ENCODE measurements at regions not wholly inside any gene's neighbourhood (a gene's known extent, or its start where the extent isn't known, plus 50 kb on each side); places are given as distances from the start of the nearest gene placed in this dataset.
"Not testable (repeated sequence)": the region's sequence is repeated elsewhere in the genome, so short reads cannot be mapped to it uniquely, and the experiment has no call there.

DNA sequence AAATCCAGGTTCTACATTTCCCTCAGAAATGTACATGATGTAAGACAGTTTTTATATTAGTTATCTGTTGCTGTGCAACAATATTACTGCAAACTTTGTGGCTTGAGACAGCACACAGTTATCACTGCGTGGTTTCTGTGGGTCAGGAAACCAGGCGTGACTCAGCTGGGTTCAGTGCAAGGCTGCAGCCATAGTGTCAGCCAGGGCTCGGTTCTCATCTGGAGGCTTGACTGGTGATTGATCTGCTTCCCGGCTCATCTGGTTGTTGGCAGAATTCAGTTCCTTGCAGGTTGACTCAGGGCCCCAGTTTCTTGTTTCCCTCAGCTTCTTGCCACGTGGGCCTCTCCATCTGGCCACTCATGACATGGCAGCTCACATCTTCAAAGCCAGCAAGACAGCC is 146.8 kb upstream of the ROPN1B start:
- not testable (repeated sequence) for H3K27ac ChIP-seq (replicated peaks); H3K4me3 ChIP-seq (replicated peaks; ENCODE audit: insufficient read depth, low read length); H3K27me3 ChIP-seq (ENCODE audit: insufficient read depth, poor library complexity, severe bottlenecking)
- DNase-seq (ENCODE audit: low read depth in 1 of 2, low spot score in 1 of 2): peak; percentile 4

DNA sequence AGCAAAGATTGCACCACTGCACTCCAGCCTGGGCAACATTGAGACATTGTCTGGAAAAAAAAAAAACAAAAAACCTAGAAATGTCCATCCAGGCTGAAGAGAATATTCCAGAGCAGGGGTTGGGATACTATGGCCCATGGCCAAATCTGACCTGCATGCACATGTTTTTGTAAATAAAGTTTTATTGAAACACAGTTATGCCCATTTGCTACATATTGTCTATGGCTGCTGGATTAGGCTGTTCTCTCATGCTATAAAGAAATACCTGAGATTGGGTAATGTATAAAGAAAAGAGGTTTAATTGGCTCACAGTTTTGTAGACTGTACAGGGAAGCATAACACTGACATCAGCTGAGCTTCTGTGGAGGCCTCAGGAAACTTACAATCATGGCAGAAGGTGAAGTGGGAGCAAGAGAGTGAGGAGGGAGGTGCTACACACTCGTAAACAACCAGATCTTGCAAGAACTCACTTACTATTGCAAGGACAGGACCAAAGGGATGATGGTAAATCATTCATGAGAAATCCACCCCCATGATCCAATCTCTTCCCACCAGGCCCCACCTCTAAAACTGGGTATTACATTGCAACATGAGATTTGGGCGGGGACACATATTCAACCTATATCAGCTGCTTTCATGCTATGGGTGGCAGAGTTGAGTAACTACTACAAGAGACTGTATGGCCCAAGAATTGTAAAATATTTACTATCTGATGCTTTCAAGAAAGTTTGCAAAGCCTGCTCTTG is 137.8 kb upstream of the ROPN1B start:
- not testable (repeated sequence) for H3K27me3 ChIP-seq (ENCODE audit: insufficient read depth, poor library complexity, severe bottlenecking); H3K27ac ChIP-seq (replicated peaks); H3K4me3 ChIP-seq (replicated peaks; ENCODE audit: insufficient read depth, low read length); DNase-seq (ENCODE audit: low read depth in 1 of 2, low spot score in 1 of 2)

DNA sequence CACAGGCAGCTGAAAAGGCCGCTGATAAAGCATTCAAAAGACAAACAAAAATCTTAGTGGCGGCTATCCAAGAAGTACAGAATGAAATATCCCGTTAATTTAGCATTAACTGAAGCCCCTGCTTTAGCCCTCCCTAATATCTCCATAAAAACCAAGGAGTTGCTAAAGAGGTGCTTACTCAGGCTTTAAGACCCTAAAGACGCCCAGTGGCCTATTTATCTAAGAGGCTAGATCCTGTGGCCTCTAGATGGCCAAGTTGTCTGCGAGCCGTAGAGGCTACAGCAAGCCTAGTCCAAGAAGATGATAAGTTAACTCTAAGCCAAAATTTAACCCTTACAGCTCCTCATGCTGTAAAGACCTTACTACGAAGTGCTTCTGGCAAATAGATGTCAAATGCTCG is 133.4 kb upstream of the ROPN1B start:
- H3K27me3 ChIP-seq (ENCODE audit: insufficient read depth, poor library complexity, severe bottlenecking); H3K4me3 ChIP-seq (replicated peaks; ENCODE audit: insufficient read depth, low read length); DNase-seq (ENCODE audit: low read depth in 1 of 2, low spot score in 1 of 2); H3K27ac ChIP-seq (replicated peaks): not testable (repeated sequence)

DNA sequence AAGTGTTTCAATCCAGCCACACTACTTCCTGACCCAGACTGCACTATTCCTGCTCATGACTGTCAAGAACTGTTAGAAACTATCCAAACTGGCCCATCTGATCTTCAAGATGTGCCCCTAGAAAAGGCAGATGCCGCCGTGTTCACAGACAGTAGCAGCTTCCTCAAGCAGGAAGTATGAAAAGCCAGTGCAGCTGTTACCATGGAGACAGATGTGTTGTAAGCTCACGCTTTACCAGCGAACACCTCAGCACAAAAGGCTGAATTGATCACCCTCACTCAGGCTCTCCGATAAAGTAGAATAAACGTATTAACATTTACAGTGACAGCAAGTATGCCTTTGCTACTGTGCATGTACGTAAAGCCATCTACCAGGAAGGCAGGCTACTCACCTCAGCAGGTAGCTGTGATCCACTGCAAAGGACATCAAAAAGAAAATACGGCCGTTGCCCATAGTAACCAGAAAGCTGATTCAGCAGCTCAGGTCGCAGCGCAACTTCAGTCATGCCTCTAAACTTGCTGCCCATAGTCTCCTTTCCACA is 132.9 kb upstream of the ROPN1B start:
- peak; percentile 25 to 39 for DNase-seq (ENCODE audit: low read depth in 1 of 2, low spot score in 1 of 2)
- H3K4me3 ChIP-seq (replicated peaks; ENCODE audit: insufficient read depth, low read length); H3K27ac ChIP-seq (replicated peaks); H3K27me3 ChIP-seq (ENCODE audit: insufficient read depth, poor library complexity, severe bottlenecking): not testable (repeated sequence)

DNA sequence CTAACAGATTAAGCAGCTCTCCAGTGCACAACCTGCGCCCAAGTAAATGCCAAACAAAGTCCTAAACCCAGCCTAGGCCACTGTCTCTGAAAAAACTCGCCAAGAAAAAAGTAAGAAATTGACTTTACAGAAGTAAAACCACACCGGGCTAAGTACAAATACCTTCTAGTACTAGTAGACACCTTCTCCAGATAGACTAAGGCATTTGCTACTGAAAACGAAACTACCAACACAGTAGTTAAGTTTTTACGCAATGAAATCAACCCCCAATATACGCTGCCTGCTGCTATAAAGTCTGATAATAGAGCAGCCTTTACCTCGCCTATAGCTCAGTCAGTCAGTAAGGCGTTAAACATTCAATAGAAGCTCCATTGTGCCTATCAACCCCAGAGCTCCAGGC is 132.2 kb upstream of the ROPN1B start:
- not testable (repeated sequence) for DNase-seq (ENCODE audit: low read depth in 1 of 2, low spot score in 1 of 2); H3K27me3 ChIP-seq (ENCODE audit: insufficient read depth, poor library complexity, severe bottlenecking); H3K4me3 ChIP-seq (replicated peaks; ENCODE audit: insufficient read depth, low read length)

DNA sequence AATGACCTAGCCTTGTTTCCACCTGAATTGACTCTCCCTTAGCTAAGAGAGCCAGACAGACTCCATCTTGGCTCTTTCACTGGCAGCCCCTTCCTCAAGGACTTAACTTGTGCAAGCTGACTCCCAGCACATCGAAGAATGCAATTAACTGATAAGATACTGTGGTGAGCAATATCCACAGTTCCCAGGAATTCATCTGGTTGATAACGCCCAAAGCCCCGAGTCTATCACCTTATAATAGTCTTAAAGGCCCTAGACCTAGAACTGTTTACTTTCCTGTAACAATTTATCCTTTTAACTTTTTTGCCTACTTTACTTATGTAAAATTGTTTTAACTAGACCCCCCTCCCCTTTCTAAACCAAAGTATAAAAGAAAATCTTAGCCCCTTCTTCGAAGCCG is 130.1 kb upstream of the ROPN1B start:
- not testable (repeated sequence) for H3K27me3 ChIP-seq (ENCODE audit: insufficient read depth, poor library complexity, severe bottlenecking); H3K27ac ChIP-seq (replicated peaks); H3K4me3 ChIP-seq (replicated peaks; ENCODE audit: insufficient read depth, low read length); DNase-seq (ENCODE audit: low read depth in 1 of 2, low spot score in 1 of 2)

More for the DNA sequence above, 132.2 kb upstream of the ROPN1B start:
- H3K27ac ChIP-seq (replicated peaks): not testable (repeated sequence)

DNA sequence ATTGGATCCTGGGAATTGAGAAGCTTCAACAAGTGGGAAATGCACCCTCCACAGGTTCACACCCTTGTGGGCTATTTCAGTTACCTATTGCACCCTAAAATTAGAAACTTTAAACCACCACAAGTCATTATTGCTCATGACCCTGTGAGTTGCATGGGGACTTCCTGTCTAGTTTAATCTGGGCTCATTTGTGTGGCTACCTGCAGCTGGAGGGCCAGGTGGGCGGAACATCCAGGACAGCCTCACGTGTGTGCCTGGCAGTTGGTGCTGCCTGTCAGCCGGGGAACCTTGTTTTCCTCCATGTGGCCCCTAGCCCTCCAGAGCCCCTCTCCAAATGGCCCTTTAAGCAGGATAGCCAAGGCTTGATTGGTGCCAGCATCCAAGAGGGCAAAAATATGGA is 128.5 kb upstream of the ROPN1B start:
- not testable (repeated sequence) for H3K4me3 ChIP-seq (replicated peaks; ENCODE audit: insufficient read depth, low read length); DNase-seq (ENCODE audit: low read depth in 1 of 2, low spot score in 1 of 2); H3K27me3 ChIP-seq (ENCODE audit: insufficient read depth, poor library complexity, severe bottlenecking); H3K27ac ChIP-seq (replicated peaks)

DNA sequence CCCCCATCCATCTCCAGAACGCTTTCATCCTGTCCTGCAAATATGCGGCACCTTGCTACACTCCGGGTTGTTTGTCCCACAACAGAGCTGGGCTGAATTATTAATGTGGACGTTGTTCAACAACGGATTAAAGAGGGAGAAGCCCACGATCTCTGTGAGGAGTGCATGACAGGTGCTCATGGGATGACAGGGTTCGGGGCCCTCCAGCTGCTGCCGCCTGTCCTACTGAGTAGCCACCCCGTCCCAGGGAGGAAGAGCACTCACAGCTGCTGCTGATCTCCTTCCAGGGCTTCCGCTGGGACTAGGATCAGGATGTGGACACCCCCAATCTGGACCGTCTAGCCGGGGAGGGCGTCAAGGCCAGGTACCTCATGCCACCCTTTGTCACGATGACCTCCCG is 121.0 kb upstream of the ROPN1B start:
- not testable (repeated sequence) for DNase-seq (ENCODE audit: low read depth in 1 of 2, low spot score in 1 of 2); H3K4me3 ChIP-seq (replicated peaks; ENCODE audit: insufficient read depth, low read length)

DNA sequence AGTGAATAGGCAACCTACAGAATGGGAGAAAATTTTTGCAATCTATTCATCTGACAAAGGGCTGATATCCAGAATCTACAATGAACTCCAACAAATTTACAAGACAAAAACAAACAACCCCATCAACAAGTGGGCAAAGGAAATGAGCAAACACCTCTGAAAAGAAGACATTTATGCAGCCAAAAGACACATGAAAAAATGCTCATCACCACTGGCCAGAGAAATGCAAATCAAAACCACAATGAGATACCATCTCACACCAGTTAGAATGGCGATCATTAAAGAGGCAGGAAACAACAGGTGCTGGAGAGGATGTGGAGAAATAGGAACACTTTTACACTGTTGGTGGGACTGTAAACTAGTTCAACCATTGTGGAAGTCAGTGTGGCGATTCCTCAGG is 114.0 kb upstream of the ROPN1B start:
- H3K27ac ChIP-seq (replicated peaks); DNase-seq (ENCODE audit: low read depth in 1 of 2, low spot score in 1 of 2); H3K4me3 ChIP-seq (replicated peaks; ENCODE audit: insufficient read depth, low read length); H3K27me3 ChIP-seq (ENCODE audit: insufficient read depth, poor library complexity, severe bottlenecking): not testable (repeated sequence)

More for the DNA sequence above, 121.0 kb upstream of the ROPN1B start:
- H3K27me3 ChIP-seq (ENCODE audit: insufficient read depth, poor library complexity, severe bottlenecking); H3K27ac ChIP-seq (replicated peaks): not testable (repeated sequence)

DNA sequence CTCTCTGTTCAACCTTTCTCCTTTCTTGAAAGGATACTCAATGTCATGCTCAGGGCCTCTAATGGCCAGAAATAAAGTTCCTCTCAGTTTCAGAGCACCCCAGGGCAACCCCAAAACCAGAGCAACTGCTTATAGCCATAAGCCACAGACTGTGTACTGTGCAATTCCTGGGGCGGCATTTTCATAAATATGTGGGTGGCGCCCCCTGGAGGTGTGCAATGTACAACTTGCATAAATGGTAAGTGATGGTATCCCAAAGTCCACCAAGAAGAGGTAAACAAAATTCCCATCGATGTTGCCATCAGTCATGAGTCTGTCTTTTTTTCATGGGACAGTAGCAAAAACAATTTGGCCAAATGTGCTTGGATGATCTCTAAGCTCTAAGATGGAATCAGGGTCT is 108.4 kb upstream of the ROPN1B start:
- not testable (repeated sequence) for H3K27me3 ChIP-seq (ENCODE audit: insufficient read depth, poor library complexity, severe bottlenecking); DNase-seq (ENCODE audit: low read depth in 1 of 2, low spot score in 1 of 2); H3K4me3 ChIP-seq (replicated peaks; ENCODE audit: insufficient read depth, low read length)

DNA sequence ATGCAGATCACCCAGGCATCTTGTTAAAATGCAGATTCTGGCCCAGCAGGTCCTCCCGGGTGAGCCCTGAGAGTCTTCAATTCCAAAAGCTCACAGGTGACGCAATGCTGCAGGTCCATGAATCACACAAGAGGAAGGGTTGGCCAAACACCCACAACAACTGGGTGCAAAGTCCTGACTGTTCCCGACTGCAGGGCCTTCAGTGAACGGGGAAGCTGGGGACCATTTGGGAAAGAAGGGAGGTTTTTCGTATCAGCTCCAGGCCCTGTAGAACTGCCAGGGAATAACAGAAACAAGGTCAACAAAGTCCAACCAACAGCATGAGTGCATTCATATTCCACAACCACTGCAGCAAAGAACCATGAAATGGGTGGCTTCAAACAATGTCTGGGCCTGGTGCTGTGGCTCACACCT is 106.1 kb upstream of the ROPN1B start:
- not testable (repeated sequence) for H3K27me3 ChIP-seq (ENCODE audit: insufficient read depth, poor library complexity, severe bottlenecking); H3K4me3 ChIP-seq (replicated peaks; ENCODE audit: insufficient read depth, low read length); DNase-seq (ENCODE audit: low read depth in 1 of 2, low spot score in 1 of 2); H3K27ac ChIP-seq (replicated peaks)

More for the DNA sequence above, 108.4 kb upstream of the ROPN1B start:
- not testable (repeated sequence) for H3K27ac ChIP-seq (replicated peaks)

DNA sequence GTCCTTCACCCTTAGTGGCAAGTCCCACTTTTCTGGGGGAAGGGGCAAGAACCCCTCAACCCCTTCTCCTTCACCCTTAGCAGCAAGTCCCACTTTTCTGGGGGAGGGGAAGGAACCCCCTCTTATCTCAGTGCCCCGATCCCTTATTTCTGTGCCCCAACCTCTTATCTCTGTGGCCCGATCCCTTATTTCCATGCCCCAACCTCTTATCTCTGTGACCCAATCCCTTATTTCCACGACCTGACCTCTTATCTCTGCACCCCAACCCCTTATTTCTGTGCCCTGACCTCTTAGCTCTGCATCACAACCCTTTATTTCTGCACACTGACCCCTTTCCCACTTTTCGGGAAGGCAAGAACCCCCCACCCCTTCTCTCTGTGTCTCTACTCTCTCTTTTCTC is 104.4 kb upstream of the ROPN1B start:
- not testable (repeated sequence) for DNase-seq (ENCODE audit: low read depth in 1 of 2, low spot score in 1 of 2); H3K27ac ChIP-seq (replicated peaks); H3K27me3 ChIP-seq (ENCODE audit: insufficient read depth, poor library complexity, severe bottlenecking); H3K4me3 ChIP-seq (replicated peaks; ENCODE audit: insufficient read depth, low read length)

DNA sequence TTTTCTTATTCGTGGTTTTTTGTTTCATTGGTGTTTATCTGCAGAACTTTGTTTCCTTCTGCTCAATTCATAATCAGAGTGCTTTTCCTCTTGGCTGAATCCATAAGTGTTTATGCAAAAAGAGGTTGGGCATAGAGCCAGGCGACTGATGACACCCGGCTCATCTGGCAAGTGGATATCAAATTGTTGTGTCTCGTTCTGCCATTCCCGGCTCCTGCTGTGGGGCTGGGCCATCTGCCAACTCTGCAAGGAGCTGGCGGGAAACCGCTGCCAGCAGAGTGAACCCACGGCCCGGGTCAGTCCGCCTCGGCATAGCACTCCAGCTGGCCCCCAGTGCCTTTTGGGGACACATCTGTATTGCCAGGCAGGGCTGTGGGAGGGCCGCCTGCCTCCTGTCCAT is 83.0 kb upstream of the ROPN1B start:
- not testable (repeated sequence) for H3K4me3 ChIP-seq (replicated peaks; ENCODE audit: insufficient read depth, low read length); H3K27me3 ChIP-seq (ENCODE audit: insufficient read depth, poor library complexity, severe bottlenecking); H3K27ac ChIP-seq (replicated peaks); DNase-seq (ENCODE audit: low read depth in 1 of 2, low spot score in 1 of 2)

DNA sequence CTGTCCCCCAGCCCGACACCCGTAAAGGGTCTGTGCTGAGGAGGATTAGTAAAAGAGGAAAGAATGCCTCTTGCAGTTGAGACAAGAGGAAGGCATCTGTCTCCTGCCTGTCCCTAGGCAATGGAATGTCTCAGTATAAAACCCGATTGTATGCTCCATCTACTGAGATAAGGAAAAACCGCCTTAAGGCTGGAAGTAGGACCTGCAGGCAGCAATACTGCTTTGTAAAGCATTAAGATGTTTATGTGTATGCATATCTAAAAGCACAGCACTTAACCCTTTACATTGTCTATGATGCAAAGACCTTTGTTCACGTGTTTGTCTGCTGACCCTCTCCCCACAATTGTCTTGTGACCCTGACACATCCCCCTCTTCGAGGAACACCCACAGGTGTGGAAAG is 69.8 kb upstream of the ROPN1B start:
- not testable (repeated sequence) for H3K27ac ChIP-seq (replicated peaks); H3K4me3 ChIP-seq (replicated peaks; ENCODE audit: insufficient read depth, low read length); H3K27me3 ChIP-seq (ENCODE audit: insufficient read depth, poor library complexity, severe bottlenecking); DNase-seq (ENCODE audit: low read depth in 1 of 2, low spot score in 1 of 2)

DNA sequence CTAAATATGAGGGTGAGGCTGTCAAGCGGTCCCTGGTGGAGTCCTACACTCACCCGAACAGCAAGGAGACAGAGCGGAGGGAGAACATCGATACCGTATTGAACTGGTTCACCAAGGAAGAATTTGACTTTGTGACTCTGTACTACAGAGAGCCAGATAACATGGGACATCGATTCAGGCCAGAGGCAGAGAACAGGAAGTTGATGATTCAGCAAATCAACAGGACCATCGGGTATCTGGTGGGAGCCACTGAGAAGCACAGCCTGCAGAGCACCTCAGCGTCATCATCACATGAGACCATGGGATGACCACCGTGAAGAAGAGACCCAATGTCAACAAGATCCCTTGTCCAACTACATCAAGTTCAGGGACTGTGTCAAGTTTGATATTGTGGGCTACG is 67.5 kb upstream of the ROPN1B start:
- not testable (repeated sequence) for H3K4me3 ChIP-seq (replicated peaks; ENCODE audit: insufficient read depth, low read length); H3K27ac ChIP-seq (replicated peaks); DNase-seq (ENCODE audit: low read depth in 1 of 2, low spot score in 1 of 2); H3K27me3 ChIP-seq (ENCODE audit: insufficient read depth, poor library complexity, severe bottlenecking)
